Pancreas (tissue), 10 donors: ENCODE measurements at regions not wholly inside any gene's neighbourhood (a gene's known extent, or its start where the extent isn't known, plus 50 kb on each side); places are given as distances from the start of the nearest gene placed in this dataset.

Experiments used
- ATAC-seq, 4 donors: fragments of 200-7000 bp; cut with Tn5 transposase; one replicate each; pipeline versions ENCODE4 v1.8.0 to v1.9.1; 2020; ENCODE audit warnings: mild to moderate bottlenecking in 4 of 4, moderate library complexity in 4 of 4
- DNase-seq, 6 donors: peaks; one replicate each; pipeline ENCODE4 v3.0.0-alpha.2; 2020
- FAIRE-seq: peaks from 2 replicates; lab custom pipeline; 2012; peaks lifted over from hg19 to GRCh38; lab: Jason Lieb, UNC
- H3K27ac ChIP-seq, 4 donors: fragments of 200-600 bp; sonication (generic); 1 replicate in 3 of 4; 2 replicates in 1 of 4; pipeline versions ENCODE4 v1.5.0 to v1.8.0; 2020
- H3K27me3 ChIP-seq, 4 donors: fragments of 200-600 bp; one replicate each; pipeline ENCODE4 v1.8.0; 2021
- H3K36me3 ChIP-seq, 3 donors: fragments of 200-600 bp; sonication (generic) in 1 of 3; one replicate each; pipeline versions ENCODE4 v1.5.0 to v1.8.0; 2020 to 2021
- H3K4me1 ChIP-seq, 3 donors: fragments of 200-600 bp; one replicate each; pipeline ENCODE4 v1.8.0; 2021
- H3K4me3 ChIP-seq, 4 donors: fragments of 200-600 bp; sonication (generic) in 2 of 4; one replicate each; pipeline versions ENCODE4 v1.5.0 to v1.8.0; 2020 to 2021
- H3K9me3 ChIP-seq, 4 donors: fragments of 200-600 bp; one replicate each; pipeline ENCODE4 v1.8.0; 2021
- CTCF ChIP-seq, 4 donors: fragments of 200-600 bp; sonication (generic) in 3 of 4; IDR thresholded peaks; one replicate each; pipeline versions ENCODE4 v1.5.0 to v1.8.0; 2021; ENCODE audit warnings: antibody characterized with exemption in 4 of 4
- WGBS, 2 donors: extraction: QIAGEN DNeasy Blood & Tissue Kit; methylation state at CpG; one replicate each; pipeline ENCODE4 v1.1.7; 2013; 5-methylcytosine and 5-hydroxymethylcytosine counted together
- intact Hi-C, 3 donors: fragments of 100-400 bp; cut with DNase I; formaldehyde crosslinking; loops; one replicate each; pipeline versions ENCODE4 v1.11.1 to v1.14.2; 2022
- donor health status: healthy with polysubstance abuse.
- donor health status: DM: no; HTN: no; CAD: no; lungs with moderate emphysema.
- donor health status: DM: no; HTN: no; CAD: no.
- donor health status: control.
- donor health status: control.
- donor health status: Bipolar disorder and iron deficiency.
- donor health status: DM: yes; HTN: yes; CAD: no.
- donor health status: DM: no; HTN: no; CAD: no.
- donor health status: DM: no; HTN: no; CAD: no.
- donor health status: DM: yes; HTN: yes; CAD: no.

- Histone ChIP-seq H3K9me3 (no peaks in the 10 kb centered on the region), H3K27ac (no peak overlapping the region), H3K4me1 (no peaks in the 10 kb centered on the region), H3K27me3 (peaks cover 0 to 8% (median 2%) of the 10 kb centered on the region in 4 donors), H3K36me3 (no peaks in the 10 kb centered on the region), H3K4me3 (no peak overlapping the region)
- TF ChIP-seq CTCF (IDR thresholded peaks at IDR 0.05), result no peak
- intact Hi-C loops, result no loop called here
- WGBS, 2 donors, result 42 to 64% methylated on average over 5 of the region's 5 CpGs
- no peak for FAIRE-seq
- ATAC-seq, result no peak
- no peak for DNase-seq
Observed at GRCh38 chr14:97841762-97842161, 1044.6 kb downstream of the VRK1 start.

GRCh38 chr14:97843066-97843465, 1045.9 kb downstream of the VRK1 start:
- ATAC-seq (no peak), DNase-seq (no peak), FAIRE-seq (no peak)
- peaks cover 0 to 8% (median 2%) of the 10 kb centered on the region in 4 donors for H3K27me3 ChIP-seq
- H3K9me3 ChIP-seq, result no peaks in the 10 kb centered on the region
- intact Hi-C loops, result no loop called here
- no peak for TF ChIP-seq CTCF (IDR thresholded peaks at IDR 0.05)
- no peak overlapping the region for H3K4me3 ChIP-seq
- 45 to 57% methylated on average over 5 of the region's 5 CpGs for WGBS, 2 donors
- H3K4me1 ChIP-seq, result no peaks in the 10 kb centered on the region
- H3K36me3 ChIP-seq, result no peaks in the 10 kb centered on the region
- no peak overlapping the region for H3K27ac ChIP-seq

- WGBS, 2 donors, result 52 to 56% methylated on average over 2 of the region's 2 CpGs
Observed at GRCh38 chr14:97844042-97844441, 1046.9 kb downstream of the VRK1 start.

GRCh38 chr14:97846156-97846555, 1049.0 kb downstream of the VRK1 start:
- H3K4me1 ChIP-seq, result no peaks in the 10 kb centered on the region
- H3K27me3 ChIP-seq, result peaks cover 0 to 4% (median 0%) of the 10 kb centered on the region in 4 donors
- intact Hi-C loops, result no loop called here
- FAIRE-seq (no peak), DNase-seq (no peak), ATAC-seq (no peak)
- TF ChIP-seq CTCF (IDR thresholded peaks at IDR 0.05), result no peak
- H3K27ac ChIP-seq, result no peak overlapping the region
- 51 to 89% methylated on average over 1 of the region's 1 CpG for WGBS, 2 donors
- H3K36me3 ChIP-seq, result no peaks in the 10 kb centered on the region
- H3K4me3 ChIP-seq, result no peak overlapping the region
- no peaks in the 10 kb centered on the region for H3K9me3 ChIP-seq

More at GRCh38 chr14:97844042-97844441, 1046.9 kb downstream of the VRK1 start:
- Histone ChIP-seq H3K4me3 (no peak overlapping the region), H3K36me3 (no peaks in the 10 kb centered on the region), H3K27ac (no peak overlapping the region), H3K9me3 (no peaks in the 10 kb centered on the region), H3K27me3 (peaks cover 0 to 8% (median 2%) of the 10 kb centered on the region in 4 donors), H3K4me1 (no peaks in the 10 kb centered on the region)
- no peak for TF ChIP-seq CTCF (IDR thresholded peaks at IDR 0.05)
- no peak for FAIRE-seq
- ATAC-seq, result no peak
- intact Hi-C loops, result no loop called here
- no peak for DNase-seq

- WGBS, 2 donors, result 41 to 49% methylated on average over 13 of the region's 13 CpGs
- no peak for TF ChIP-seq CTCF (IDR thresholded peaks at IDR 0.05)
- Histone ChIP-seq H3K27ac (no peak overlapping the region), H3K27me3 (peaks cover 0 to 8% (median 0%) of the 10 kb centered on the region in 4 donors), H3K36me3 (no peaks in the 10 kb centered on the region), H3K4me3 (no peak overlapping the region), H3K4me1 (no peaks in the 10 kb centered on the region), H3K9me3 (no peaks in the 10 kb centered on the region)
- DNase-seq, result no peak
- intact Hi-C loops, result no loop called here
- no peak for FAIRE-seq
- no peak for ATAC-seq
Observed at GRCh38 chr14:97848317-97848980, 1051.3 kb downstream of the VRK1 start.
